HEK293 (cell line): ENCODE measurements at regions not wholly inside any gene's neighbourhood (a gene's known extent, or its start where the extent isn't known, plus 50 kb on each side); places are given as distances from the start of the nearest gene placed in this dataset.

Source experiments
- CTCF ChIA-PET: fragments of 350-600 bp; formaldehyde crosslinking; extraction: SDS; loops from one replicate; lab custom pipeline; 2021; ENCODE audit warnings: antibody characterized with exemption; lab: Yijun Ruan, JAX
- POLR2A ChIA-PET: fragments of 300-600 bp; formaldehyde crosslinking; extraction: SDS; loops from one replicate; lab custom pipeline; 2020; ENCODE audit warnings: antibody characterized with exemption, inconsistent platforms; lab: Yijun Ruan, JAX
- H3K27ac ChIP-seq: fragments of 200-500 bp; sonication (Bioruptor generic); 2 replicates; pipeline ENCODE4 v1.5.1; 2014; ENCODE audit warnings: low read depth, low read length, control low read depth, inconsistent platforms; ENCODE audit errors: extremely low read depth
- H3K36me3 ChIP-seq, 2 experiments: fragments of 200-500 bp in 1 of 2; sonication (Bioruptor generic) in 1 of 2; 1 replicate in 1 of 2; 2 replicates in 1 of 2; pipeline ENCODE4 v1.5.1; 2014 to 2017; ENCODE audit warnings: inconsistent platforms in 2 of 2, low read length in 2 of 2; ENCODE audit not compliant: control insufficient read depth in 2 of 2, insufficient read depth in 1 of 2
- H3K4me1 ChIP-seq: fragments of 200-500 bp; sonication (Bioruptor generic); 2 replicates; pipeline ENCODE4 v1.5.1; 2014; ENCODE audit warnings: mild to moderate bottlenecking, low read length, inconsistent platforms; ENCODE audit not compliant: control insufficient read depth, insufficient read depth
- H3K4me3 ChIP-seq: 2 replicates; pipeline ENCODE4 v1.5.1; 2011; ENCODE audit warnings: low read depth, mild to moderate bottlenecking, control low read depth, low read length, moderate library complexity
- H3K9me3 ChIP-seq: fragments of 200-500 bp; sonication (Bioruptor generic); 2 replicates; pipeline ENCODE4 v1.5.1; 2014; ENCODE audit warnings: low read depth, low read length, inconsistent platforms; ENCODE audit not compliant: control insufficient read depth, insufficient read depth
- FEZF1 ChIP-seq: fragments of 450-650 bp; formaldehyde crosslinking; IDR thresholded peaks from 2 replicates; pipeline ENCODE4 v1.5.1; 2016; ENCODE audit warnings: missing biosample characterization, missing genetic modification characterization
- HOXC10 ChIP-seq: sonication (generic); formaldehyde crosslinking; IDR thresholded peaks from 2 replicates; pipeline ENCODE4 v1.8.1; 2023; ENCODE audit warnings: mild to moderate bottlenecking, missing genetic modification reagents
- MZF1 ChIP-seq: fragments of 450-650 bp; formaldehyde crosslinking; IDR thresholded peaks from 2 replicates; pipeline ENCODE4 v1.5.1; 2017; ENCODE audit warnings: missing biosample characterization, missing genetic modification characterization, borderline replicate concordance
- ZFP41 ChIP-seq: fragments of 450-650 bp; formaldehyde crosslinking; IDR thresholded peaks from 2 replicates; pipeline ENCODE4 v1.5.1; 2016; ENCODE audit warnings: missing biosample characterization, missing genetic modification characterization, borderline replicate concordance
- ZNF132 ChIP-seq: fragments of 450-650 bp; formaldehyde crosslinking; IDR thresholded peaks from 2 replicates; pipeline ENCODE4 v1.5.1; 2017; ENCODE audit warnings: missing biosample characterization, missing genetic modification characterization, borderline replicate concordance
- ZNF155 ChIP-seq: fragments of 450-650 bp; formaldehyde crosslinking; IDR thresholded peaks from 2 replicates; pipeline ENCODE4 v1.5.1; 2016; ENCODE audit warnings: missing biosample characterization, missing genetic modification characterization
- ZNF239 ChIP-seq: fragments of 450-650 bp; formaldehyde crosslinking; IDR thresholded peaks from 2 replicates; pipeline ENCODE4 v1.5.1; 2016; ENCODE audit warnings: missing biosample characterization, missing genetic modification characterization
- ZNF292 ChIP-seq: fragments of 450-650 bp; formaldehyde crosslinking; IDR thresholded peaks from 2 replicates; pipeline ENCODE4 v1.5.1; 2016; ENCODE audit warnings: low read depth, missing biosample characterization, missing genetic modification characterization, borderline replicate concordance
- ZNF48 ChIP-seq: fragments of 450-650 bp; formaldehyde crosslinking; IDR thresholded peaks from 2 replicates; pipeline ENCODE4 v1.5.1; 2016; ENCODE audit warnings: missing biosample characterization, missing genetic modification characterization
- ZNF530 ChIP-seq: fragments of 450-650 bp; formaldehyde crosslinking; IDR thresholded peaks from 2 replicates; pipeline ENCODE4 v1.5.1; 2016; ENCODE audit warnings: low read depth, missing biosample characterization, missing genetic modification characterization
- ZNF776 ChIP-seq: fragments of 450-650 bp; formaldehyde crosslinking; IDR thresholded peaks from 2 replicates; pipeline ENCODE4 v1.5.0; 2017; ENCODE audit warnings: missing biosample characterization, missing genetic modification characterization, borderline replicate concordance
- TF ChIP-seq, protein P1 (sequence below): sonication (generic); formaldehyde crosslinking; IDR thresholded peaks from 2 replicates; pipeline ENCODE4 v1.8.1; 2022; ENCODE audit warnings: mild to moderate bottlenecking, moderate library complexity, missing genetic modification reagents
- TF ChIP-seq, protein P2 (sequence below): fragments of 450-650 bp; formaldehyde crosslinking; IDR thresholded peaks from 2 replicates; pipeline ENCODE4; 2016; ENCODE audit warnings: missing biosample characterization, missing genetic modification characterization
- TF ChIP-seq, protein P3 (sequence below): fragments of 450-650 bp; formaldehyde crosslinking; IDR thresholded peaks from 2 replicates; pipeline ENCODE4 v1.5.1; 2016; ENCODE audit warnings: missing biosample characterization, missing genetic modification characterization
- TF ChIP-seq, protein P4 (sequence below): fragments of 450-650 bp; formaldehyde crosslinking; IDR thresholded peaks from 2 replicates; pipeline ENCODE4 v1.5.1; 2016; ENCODE audit warnings: missing biosample characterization, missing genetic modification characterization, borderline replicate concordance
- TF ChIP-seq, protein P5 (sequence below): fragments of 450-650 bp; formaldehyde crosslinking; IDR thresholded peaks from 2 replicates; pipeline ENCODE4 v1.5.1; 2017; ENCODE audit warnings: missing biosample characterization, missing genetic modification characterization

DNA sequence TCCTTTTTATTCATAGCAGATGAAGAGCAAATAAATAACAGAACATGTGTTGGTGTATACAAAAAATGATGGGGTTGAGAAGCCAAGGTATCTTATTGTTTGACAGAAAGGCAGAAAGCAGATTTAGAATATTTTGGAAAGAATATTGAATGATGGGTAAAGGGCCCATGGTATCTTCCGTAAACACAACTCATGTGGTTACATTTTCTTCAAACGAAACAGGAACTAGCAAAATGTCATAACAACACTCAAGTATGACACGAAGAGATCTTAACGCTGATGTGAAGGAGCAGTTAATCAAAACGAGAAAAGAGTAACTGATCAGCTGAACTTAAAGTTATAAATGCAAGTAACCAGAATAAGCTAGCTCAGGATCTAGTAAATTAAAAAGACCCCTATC lies 195.7 kb upstream of the GK2 start:
- Histone ChIP-seq H3K27ac (no peak overlapping the region), H3K4me1 (no peaks in the 10 kb centered on the region), H3K4me3 (no peak overlapping the region), H3K36me3 (no peaks in the 10 kb centered on the region), H3K9me3 (no peaks in the 10 kb centered on the region)
- TF ChIP-seq ZNF155 (no peak), MZF1 (no peak)
- TF ChIP-seq, protein P1, sequence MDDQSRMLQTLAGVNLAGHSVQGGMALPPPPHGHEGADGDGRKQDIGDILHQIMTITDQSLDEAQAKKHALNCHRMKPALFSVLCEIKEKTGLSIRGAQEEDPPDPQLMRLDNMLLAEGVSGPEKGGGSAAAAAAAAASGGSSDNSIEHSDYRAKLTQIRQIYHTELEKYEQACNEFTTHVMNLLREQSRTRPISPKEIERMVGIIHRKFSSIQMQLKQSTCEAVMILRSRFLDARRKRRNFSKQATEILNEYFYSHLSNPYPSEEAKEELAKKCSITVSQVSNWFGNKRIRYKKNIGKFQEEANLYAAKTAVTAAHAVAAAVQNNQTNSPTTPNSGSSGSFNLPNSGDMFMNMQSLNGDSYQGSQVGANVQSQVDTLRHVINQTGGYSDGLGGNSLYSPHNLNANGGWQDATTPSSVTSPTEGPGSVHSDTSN (CRISPR knock-in tag) = no peak
- TF ChIP-seq, protein P2, sequence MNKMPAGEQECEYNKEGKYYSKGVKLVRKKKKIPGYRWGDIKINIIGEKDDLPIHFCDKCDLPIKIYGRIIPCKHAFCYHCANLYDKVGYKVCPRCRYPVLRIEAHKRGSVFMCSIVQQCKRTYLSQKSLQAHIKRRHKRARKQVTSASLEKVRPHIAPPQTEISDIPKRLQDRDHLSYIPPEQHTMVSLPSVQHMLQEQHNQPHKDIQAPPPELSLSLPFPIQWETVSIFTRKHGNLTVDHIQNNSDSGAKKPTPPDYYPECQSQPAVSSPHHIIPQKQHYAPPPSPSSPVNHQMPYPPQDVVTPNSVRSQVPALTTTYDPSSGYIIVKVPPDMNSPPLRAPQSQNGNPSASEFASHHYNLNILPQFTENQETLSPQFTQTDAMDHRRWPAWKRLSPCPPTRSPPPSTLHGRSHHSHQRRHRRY (tag by site-specific recombination) = no peak
- POLR2A ChIA-PET = no interaction called here
- CTCF ChIA-PET = no interaction called here

DNA sequence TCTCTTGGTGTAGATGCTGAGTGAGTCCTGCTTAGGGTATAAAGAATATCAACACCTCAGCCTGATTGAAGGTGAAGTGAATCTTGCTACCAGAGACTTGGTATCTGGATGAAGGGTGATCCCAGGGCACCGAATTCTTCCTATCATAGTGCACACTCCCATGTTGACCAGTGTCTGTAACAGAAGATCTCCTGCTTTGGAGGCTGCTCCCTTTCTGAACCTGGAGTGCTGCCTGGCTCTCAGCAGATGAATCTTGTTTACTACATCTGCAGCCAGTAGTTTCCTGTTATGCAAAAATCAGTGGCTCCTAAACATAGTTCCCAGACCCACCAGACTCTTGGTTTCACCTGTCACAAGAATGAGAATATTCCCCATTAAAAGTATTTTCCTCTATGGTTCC lies 191.7 kb upstream of the GK2 start:
- Histone ChIP-seq H3K9me3 (no peaks in the 10 kb centered on the region), H3K27ac (no peak overlapping the region), H3K4me3 (no peak overlapping the region), H3K36me3 (no peaks in the 10 kb centered on the region), H3K4me1 (no peaks in the 10 kb centered on the region)
- ChIA-PET CTCF (no interaction called here), POLR2A (no interaction called here)
- TF ChIP-seq, protein P3, sequence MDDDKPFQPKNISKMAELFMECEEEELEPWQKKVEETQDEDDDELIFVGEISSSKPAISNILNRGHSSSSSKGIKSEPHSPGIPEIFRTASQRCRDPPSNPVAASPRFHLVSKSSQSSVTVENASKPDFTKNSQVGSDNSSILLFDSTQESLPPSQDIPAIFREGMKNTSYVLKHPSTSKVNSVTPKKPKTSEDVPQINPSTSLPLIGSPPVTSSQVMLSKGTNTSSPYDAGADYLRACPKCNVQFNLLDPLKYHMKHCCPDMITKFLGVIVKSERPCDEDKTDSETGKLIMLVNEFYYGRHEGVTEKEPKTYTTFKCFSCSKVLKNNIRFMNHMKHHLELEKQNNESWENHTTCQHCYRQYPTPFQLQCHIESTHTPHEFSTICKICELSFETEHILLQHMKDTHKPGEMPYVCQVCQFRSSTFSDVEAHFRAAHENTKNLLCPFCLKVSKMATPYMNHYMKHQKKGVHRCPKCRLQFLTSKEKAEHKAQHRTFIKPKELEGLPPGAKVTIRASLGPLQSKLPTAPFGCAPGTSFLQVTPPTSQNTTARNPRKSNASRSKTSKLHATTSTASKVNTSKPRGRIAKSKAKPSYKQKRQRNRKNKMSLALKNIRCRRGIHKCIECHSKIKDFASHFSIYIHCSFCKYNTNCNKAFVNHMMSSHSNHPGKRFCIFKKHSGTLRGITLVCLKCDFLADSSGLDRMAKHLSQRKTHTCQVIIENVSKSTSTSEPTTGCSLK (tag by site-specific recombination) = no peak
- TF ChIP-seq ZNF48 (tag by site-specific recombination) = no peak
- TF ChIP-seq, protein P4, sequence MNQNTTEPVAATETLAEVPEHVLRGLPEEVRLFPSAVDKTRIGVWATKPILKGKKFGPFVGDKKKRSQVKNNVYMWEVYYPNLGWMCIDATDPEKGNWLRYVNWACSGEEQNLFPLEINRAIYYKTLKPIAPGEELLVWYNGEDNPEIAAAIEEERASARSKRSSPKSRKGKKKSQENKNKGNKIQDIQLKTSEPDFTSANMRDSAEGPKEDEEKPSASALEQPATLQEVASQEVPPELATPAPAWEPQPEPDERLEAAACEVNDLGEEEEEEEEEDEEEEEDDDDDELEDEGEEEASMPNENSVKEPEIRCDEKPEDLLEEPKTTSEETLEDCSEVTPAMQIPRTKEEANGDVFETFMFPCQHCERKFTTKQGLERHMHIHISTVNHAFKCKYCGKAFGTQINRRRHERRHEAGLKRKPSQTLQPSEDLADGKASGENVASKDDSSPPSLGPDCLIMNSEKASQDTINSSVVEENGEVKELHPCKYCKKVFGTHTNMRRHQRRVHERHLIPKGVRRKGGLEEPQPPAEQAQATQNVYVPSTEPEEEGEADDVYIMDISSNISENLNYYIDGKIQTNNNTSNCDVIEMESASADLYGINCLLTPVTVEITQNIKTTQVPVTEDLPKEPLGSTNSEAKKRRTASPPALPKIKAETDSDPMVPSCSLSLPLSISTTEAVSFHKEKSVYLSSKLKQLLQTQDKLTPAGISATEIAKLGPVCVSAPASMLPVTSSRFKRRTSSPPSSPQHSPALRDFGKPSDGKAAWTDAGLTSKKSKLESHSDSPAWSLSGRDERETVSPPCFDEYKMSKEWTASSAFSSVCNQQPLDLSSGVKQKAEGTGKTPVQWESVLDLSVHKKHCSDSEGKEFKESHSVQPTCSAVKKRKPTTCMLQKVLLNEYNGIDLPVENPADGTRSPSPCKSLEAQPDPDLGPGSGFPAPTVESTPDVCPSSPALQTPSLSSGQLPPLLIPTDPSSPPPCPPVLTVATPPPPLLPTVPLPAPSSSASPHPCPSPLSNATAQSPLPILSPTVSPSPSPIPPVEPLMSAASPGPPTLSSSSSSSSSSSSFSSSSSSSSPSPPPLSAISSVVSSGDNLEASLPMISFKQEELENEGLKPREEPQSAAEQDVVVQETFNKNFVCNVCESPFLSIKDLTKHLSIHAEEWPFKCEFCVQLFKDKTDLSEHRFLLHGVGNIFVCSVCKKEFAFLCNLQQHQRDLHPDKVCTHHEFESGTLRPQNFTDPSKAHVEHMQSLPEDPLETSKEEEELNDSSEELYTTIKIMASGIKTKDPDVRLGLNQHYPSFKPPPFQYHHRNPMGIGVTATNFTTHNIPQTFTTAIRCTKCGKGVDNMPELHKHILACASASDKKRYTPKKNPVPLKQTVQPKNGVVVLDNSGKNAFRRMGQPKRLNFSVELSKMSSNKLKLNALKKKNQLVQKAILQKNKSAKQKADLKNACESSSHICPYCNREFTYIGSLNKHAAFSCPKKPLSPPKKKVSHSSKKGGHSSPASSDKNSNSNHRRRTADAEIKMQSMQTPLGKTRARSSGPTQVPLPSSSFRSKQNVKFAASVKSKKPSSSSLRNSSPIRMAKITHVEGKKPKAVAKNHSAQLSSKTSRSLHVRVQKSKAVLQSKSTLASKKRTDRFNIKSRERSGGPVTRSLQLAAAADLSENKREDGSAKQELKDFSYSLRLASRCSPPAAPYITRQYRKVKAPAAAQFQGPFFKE (tag by site-specific recombination) = no peak
- TF ChIP-seq, protein P5, sequence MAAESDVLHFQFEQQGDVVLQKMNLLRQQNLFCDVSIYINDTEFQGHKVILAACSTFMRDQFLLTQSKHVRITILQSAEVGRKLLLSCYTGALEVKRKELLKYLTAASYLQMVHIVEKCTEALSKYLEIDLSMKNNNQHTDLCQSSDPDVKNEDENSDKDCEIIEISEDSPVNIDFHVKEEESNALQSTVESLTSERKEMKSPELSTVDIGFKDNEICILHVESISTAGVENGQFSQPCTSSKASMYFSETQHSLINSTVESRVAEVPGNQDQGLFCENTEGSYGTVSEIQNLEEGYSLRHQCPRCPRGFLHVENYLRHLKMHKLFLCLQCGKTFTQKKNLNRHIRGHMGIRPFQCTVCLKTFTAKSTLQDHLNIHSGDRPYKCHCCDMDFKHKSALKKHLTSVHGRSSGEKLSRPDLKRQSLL (tag by site-specific recombination) = no peak
- TF ChIP-seq ZNF292 (tag by site-specific recombination) = no peak
- TF ChIP-seq ZNF132 = no peak
- no peak for TF ChIP-seq ZNF530
- no peak for TF ChIP-seq FEZF1
- no peak for TF ChIP-seq ZFP41 (tag by site-specific recombination)
- TF ChIP-seq HOXC10 (CRISPR knock-in tag) = no peak
- no peak for TF ChIP-seq ZNF776 (tag by site-specific recombination)
- TF ChIP-seq ZNF239 (tag by site-specific recombination) = no peak
